ENCODE measurements at regions not wholly inside any gene's neighbourhood (a gene's known extent, or its start where the extent isn't known, plus 50 kb on each side); places are given as distances from the start of the nearest gene placed in this dataset.
"Not testable (repeated sequence)": the region's sequence is repeated elsewhere in the genome, so short reads cannot be mapped to it uniquely, and the experiment has no call there.

- H3K27ac ChIP-seq (ENCODE audit: low read depth in 1 of 3, low read length in 2 of 3) = not testable (repeated sequence)
- 91 to 94% (median 93%) methylated on average over 7 to 8 of the region's 8 CpGs for WGBS, 3 donors
Observed at GRCh38 chr10:46781001-46781400, 130.2 kb upstream of the PTPN20 start.

GRCh38 chr10:46782001-46782874, 129.0 kb upstream of the PTPN20 start:
- not testable (repeated sequence) for H3K36me3 ChIP-seq (ENCODE audit: control insufficient read depth in 3 of 3, insufficient read depth in 2 of 3, low read depth in 1 of 3, low read length in 3 of 3); H3K9me3 ChIP-seq (ENCODE audit: control insufficient read depth in 2 of 2, insufficient read depth in 1 of 2, low read depth in 1 of 2, low read length in 1 of 2); DNase-seq; H3K27ac ChIP-seq (ENCODE audit: low read depth in 1 of 3, low read length in 2 of 3); H3K4me3 ChIP-seq (ENCODE audit: low read depth in 1 of 3, low read length in 3 of 3); FAIRE-seq; H3K27me3 ChIP-seq (ENCODE audit: control insufficient read depth in 3 of 3, insufficient read depth in 3 of 3, low read length in 3 of 3); H3K4me1 ChIP-seq (ENCODE audit: control insufficient read depth in 3 of 3, insufficient read depth in 2 of 3, low read depth in 1 of 3, low read length in 2 of 3)
- 60 to 65% (median 65%) methylated on average over 3 to 4 of the region's 4 CpGs for WGBS, 3 donors

More at GRCh38 chr10:46781001-46781400, 130.2 kb upstream of the PTPN20 start:
- H3K9me3 ChIP-seq (ENCODE audit: control insufficient read depth in 2 of 2, insufficient read depth in 1 of 2, low read depth in 1 of 2, low read length in 1 of 2); H3K36me3 ChIP-seq (ENCODE audit: control insufficient read depth in 3 of 3, insufficient read depth in 2 of 3, low read depth in 1 of 3, low read length in 3 of 3); H3K27me3 ChIP-seq (ENCODE audit: control insufficient read depth in 3 of 3, insufficient read depth in 3 of 3, low read length in 3 of 3); DNase-seq; H3K4me3 ChIP-seq (ENCODE audit: low read depth in 1 of 3, low read length in 3 of 3); FAIRE-seq; H3K4me1 ChIP-seq (ENCODE audit: control insufficient read depth in 3 of 3, insufficient read depth in 2 of 3, low read depth in 1 of 3, low read length in 2 of 3): not testable (repeated sequence)

GRCh38 chr10:46784665-46785064, 126.6 kb upstream of the PTPN20 start:
- peak overlapping the region in 2 of 3 donors; percentile 48 to 72 for H3K27ac ChIP-seq (ENCODE audit: low read depth in 1 of 3, low read length in 2 of 3)
- WGBS, 3 donors = 20 to 60% (median 29%) methylated on average over 2 of the region's 2 CpGs
- DNase-seq = peak; percentile 18 to 70
- not testable (repeated sequence) for H3K9me3 ChIP-seq (ENCODE audit: control insufficient read depth in 2 of 2, insufficient read depth in 1 of 2, low read depth in 1 of 2, low read length in 1 of 2); FAIRE-seq; H3K36me3 ChIP-seq (ENCODE audit: control insufficient read depth in 3 of 3, insufficient read depth in 2 of 3, low read depth in 1 of 3, low read length in 3 of 3); H3K4me1 ChIP-seq (ENCODE audit: control insufficient read depth in 3 of 3, insufficient read depth in 2 of 3, low read depth in 1 of 3, low read length in 2 of 3); H3K4me3 ChIP-seq (ENCODE audit: low read depth in 1 of 3, low read length in 3 of 3); H3K27me3 ChIP-seq (ENCODE audit: control insufficient read depth in 3 of 3, insufficient read depth in 3 of 3, low read length in 3 of 3)

- FAIRE-seq; H3K4me1 ChIP-seq (ENCODE audit: control insufficient read depth in 3 of 3, insufficient read depth in 2 of 3, low read depth in 1 of 3, low read length in 2 of 3): not testable (repeated sequence)
- 40 to 61% (median 57%) methylated on average over 12 to 17 of the region's 18 CpGs for WGBS, 3 donors
Observed at GRCh38 chr10:46786125-46786517, 125.1 kb upstream of the PTPN20 start.

GRCh38 chr10:46786518-46787320, 124.5 kb upstream of the PTPN20 start:
- Histone ChIP-seq H3K4me3 (ENCODE audit: low read depth in 1 of 3, low read length in 3 of 3) (peak overlapping the region; percentile 43 to 68 (median 54)), H3K27ac (ENCODE audit: low read depth in 1 of 3, low read length in 2 of 3) (peak overlapping the region; percentile 70 to 90 (median 87))
- peak; percentile 73 to 77 for DNase-seq
- H3K36me3 ChIP-seq (ENCODE audit: control insufficient read depth in 3 of 3, insufficient read depth in 2 of 3, low read depth in 1 of 3, low read length in 3 of 3); H3K4me1 ChIP-seq (ENCODE audit: control insufficient read depth in 3 of 3, insufficient read depth in 2 of 3, low read depth in 1 of 3, low read length in 2 of 3); FAIRE-seq; H3K9me3 ChIP-seq (ENCODE audit: control insufficient read depth in 2 of 2, insufficient read depth in 1 of 2, low read depth in 1 of 2, low read length in 1 of 2); H3K27me3 ChIP-seq (ENCODE audit: control insufficient read depth in 3 of 3, insufficient read depth in 3 of 3, low read length in 3 of 3): not testable (repeated sequence)
- 0 to 1% (median 0%) methylated on average over 31 to 48 of the region's 62 CpGs for WGBS, 3 donors

More at GRCh38 chr10:46786125-46786517, 125.1 kb upstream of the PTPN20 start:
- peak in 1 of 2 donors; percentile 7 for DNase-seq
- H3K36me3 ChIP-seq (ENCODE audit: control insufficient read depth in 3 of 3, insufficient read depth in 2 of 3, low read depth in 1 of 3, low read length in 3 of 3); H3K9me3 ChIP-seq (ENCODE audit: control insufficient read depth in 2 of 2, insufficient read depth in 1 of 2, low read depth in 1 of 2, low read length in 1 of 2); H3K27me3 ChIP-seq (ENCODE audit: control insufficient read depth in 3 of 3, insufficient read depth in 3 of 3, low read length in 3 of 3): not testable (repeated sequence)
- H3K4me3 ChIP-seq (ENCODE audit: low read depth in 1 of 3, low read length in 3 of 3) = peak overlapping the region in 1 of 3 donors; percentile 68
- peak overlapping the region; percentile 60 to 70 (median 68) for H3K27ac ChIP-seq (ENCODE audit: low read depth in 1 of 3, low read length in 2 of 3)

GRCh38 chr10:46787321-46787615, 124.0 kb upstream of the PTPN20 start:
- no peaks in the 10 kb centered on the region for H3K9me3 ChIP-seq (ENCODE audit: control insufficient read depth in 2 of 2, insufficient read depth in 1 of 2, low read depth in 1 of 2, low read length in 1 of 2)
- no peaks in the 10 kb centered on the region for H3K27me3 ChIP-seq (ENCODE audit: control insufficient read depth in 3 of 3, insufficient read depth in 3 of 3, low read length in 3 of 3)
- peak overlapping the region; percentile 58 to 90 (median 87) for H3K27ac ChIP-seq (ENCODE audit: low read depth in 1 of 3, low read length in 2 of 3)
- FAIRE-seq (no peak), DNase-seq (peak; percentile 48 to 70)
- peak overlapping the region in 2 of 3 donors; percentile 54 to 68 for H3K4me3 ChIP-seq (ENCODE audit: low read depth in 1 of 3, low read length in 3 of 3)
- no peaks in the 10 kb centered on the region for H3K4me1 ChIP-seq (ENCODE audit: control insufficient read depth in 3 of 3, insufficient read depth in 2 of 3, low read depth in 1 of 3, low read length in 2 of 3)
- H3K36me3 ChIP-seq (ENCODE audit: control insufficient read depth in 3 of 3, insufficient read depth in 2 of 3, low read depth in 1 of 3, low read length in 3 of 3) = no peaks in the 10 kb centered on the region
- 5 to 11% (median 7%) methylated on average over 6 of the region's 6 CpGs for WGBS, 3 donors

- WGBS, 3 donors = 80 to 88% (median 87%) methylated on average over 3 of the region's 6 CpGs
- DNase-seq; H3K9me3 ChIP-seq (ENCODE audit: control insufficient read depth in 2 of 2, insufficient read depth in 1 of 2, low read depth in 1 of 2, low read length in 1 of 2); H3K4me3 ChIP-seq (ENCODE audit: low read depth in 1 of 3, low read length in 3 of 3); H3K36me3 ChIP-seq (ENCODE audit: control insufficient read depth in 3 of 3, insufficient read depth in 2 of 3, low read depth in 1 of 3, low read length in 3 of 3); H3K4me1 ChIP-seq (ENCODE audit: control insufficient read depth in 3 of 3, insufficient read depth in 2 of 3, low read depth in 1 of 3, low read length in 2 of 3); H3K27me3 ChIP-seq (ENCODE audit: control insufficient read depth in 3 of 3, insufficient read depth in 3 of 3, low read length in 3 of 3); H3K27ac ChIP-seq (ENCODE audit: low read depth in 1 of 3, low read length in 2 of 3); FAIRE-seq: not testable (repeated sequence)
Observed at GRCh38 chr10:46792657-46793357, 118.4 kb upstream of the PTPN20 start.

- H3K4me3 ChIP-seq (ENCODE audit: low read depth in 1 of 3, low read length in 3 of 3); DNase-seq; H3K9me3 ChIP-seq (ENCODE audit: control insufficient read depth in 2 of 2, insufficient read depth in 1 of 2, low read depth in 1 of 2, low read length in 1 of 2); H3K36me3 ChIP-seq (ENCODE audit: control insufficient read depth in 3 of 3, insufficient read depth in 2 of 3, low read depth in 1 of 3, low read length in 3 of 3); H3K27ac ChIP-seq (ENCODE audit: low read depth in 1 of 3, low read length in 2 of 3); H3K4me1 ChIP-seq (ENCODE audit: control insufficient read depth in 3 of 3, insufficient read depth in 2 of 3, low read depth in 1 of 3, low read length in 2 of 3); H3K27me3 ChIP-seq (ENCODE audit: control insufficient read depth in 3 of 3, insufficient read depth in 3 of 3, low read length in 3 of 3); FAIRE-seq: not testable (repeated sequence)
- WGBS, 3 donors = 82 to 88% (median 86%) methylated on average over 4 of the region's 4 CpGs
Observed at GRCh38 chr10:46796351-46796750, 114.9 kb upstream of the PTPN20 start.
